IPS-18a (cell line): ENCODE measurements at regions not wholly inside any gene's neighbourhood (a gene's known extent, or its start where the extent isn't known, plus 50 kb on each side); places are given as distances from the start of the nearest gene placed in this dataset.
"Not testable (repeated sequence)": the region's sequence is repeated elsewhere in the genome, so short reads cannot be mapped to it uniquely, and the experiment has no call there.

Experiments
- H3K27ac ChIP-seq: one replicate; pipeline ENCODE4 v1.5.1; 2013; ENCODE audit warnings: low read length
- H3K27me3 ChIP-seq: one replicate; pipeline ENCODE4 v1.6.1; 2013; ENCODE audit warnings: mild to moderate bottlenecking, low read length; ENCODE audit not compliant: control insufficient read depth, insufficient read depth
- H3K36me3 ChIP-seq: one replicate; pipeline ENCODE4 v1.6.1; 2013; ENCODE audit warnings: low read depth, low read length; ENCODE audit not compliant: control insufficient read depth
- H3K4me1 ChIP-seq: one replicate; pipeline ENCODE4 v1.6.1; 2013; ENCODE audit warnings: low read depth, low read length; ENCODE audit not compliant: control insufficient read depth
- H3K4me3 ChIP-seq: one replicate; pipeline ENCODE4 v1.5.1; 2013; ENCODE audit warnings: low read length
- H3K9ac ChIP-seq: one replicate; pipeline ENCODE4 v1.6.1; 2013; ENCODE audit warnings: mild to moderate bottlenecking, low read length, moderate library complexity
- H3K9me3 ChIP-seq: one replicate; pipeline ENCODE4 v1.6.1; 2013; ENCODE audit warnings: low read depth, low read length; ENCODE audit not compliant: control insufficient read depth

- H3K9me3 ChIP-seq = no peaks in the 10 kb centered on the region
- H3K4me1 ChIP-seq = no peaks in the 10 kb centered on the region
- no peaks in the 10 kb centered on the region for H3K36me3 ChIP-seq
- H3K27ac ChIP-seq = no peak overlapping the region
- H3K9ac ChIP-seq = no peak overlapping the region
- no peaks in the 10 kb centered on the region for H3K27me3 ChIP-seq
- H3K4me3 ChIP-seq = no peak overlapping the region
These were observed 1362.8 kb upstream of the SEL1L start for GRCh38 chr14:82896476-82896875.

DNA sequence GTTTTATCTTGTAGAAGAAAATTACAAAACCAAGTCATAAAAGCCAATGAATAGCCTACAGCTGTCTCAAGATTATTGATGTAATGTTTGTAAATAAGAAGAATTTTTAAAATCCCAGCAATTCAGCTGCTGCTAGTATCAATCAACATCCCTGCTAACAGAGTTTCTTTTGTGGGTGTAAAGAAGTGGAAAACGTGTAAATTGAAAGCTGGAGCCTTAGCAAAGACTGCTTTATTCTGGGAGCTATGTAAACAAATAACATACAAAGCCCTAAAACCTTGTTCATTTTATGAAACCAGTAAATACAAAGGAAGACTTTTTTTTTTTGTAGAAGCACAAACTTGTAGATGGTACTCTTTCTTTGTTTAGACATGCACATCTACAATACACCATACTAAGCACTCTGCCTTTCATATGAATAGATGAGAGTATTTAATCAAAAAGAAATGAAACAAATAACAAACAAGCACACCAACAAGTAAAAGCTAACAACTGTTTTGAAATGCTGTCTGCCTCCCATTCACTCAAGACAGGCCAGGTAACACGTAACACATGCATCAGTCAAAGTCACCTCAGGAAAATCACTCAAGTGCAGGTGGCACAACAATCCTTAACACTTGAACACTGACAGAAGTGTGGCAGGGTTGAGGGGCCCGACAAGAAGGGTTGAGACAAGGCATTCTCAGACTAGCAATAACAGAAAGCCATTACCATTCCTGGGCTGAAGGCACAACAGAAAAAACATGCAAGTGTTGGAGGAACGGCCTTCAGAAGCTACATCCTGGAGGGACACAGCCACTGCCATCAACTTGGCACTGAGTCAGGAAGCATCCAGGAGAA, 1364.0 kb upstream of the SEL1L start:
- Histone ChIP-seq H3K27ac (no peak overlapping the region), H3K9ac (no peak overlapping the region), H3K27me3 (no peaks in the 10 kb centered on the region), H3K4me1 (no peaks in the 10 kb centered on the region), H3K9me3 (no peaks in the 10 kb centered on the region), H3K4me3 (no peak overlapping the region), H3K36me3 (no peaks in the 10 kb centered on the region)

DNA sequence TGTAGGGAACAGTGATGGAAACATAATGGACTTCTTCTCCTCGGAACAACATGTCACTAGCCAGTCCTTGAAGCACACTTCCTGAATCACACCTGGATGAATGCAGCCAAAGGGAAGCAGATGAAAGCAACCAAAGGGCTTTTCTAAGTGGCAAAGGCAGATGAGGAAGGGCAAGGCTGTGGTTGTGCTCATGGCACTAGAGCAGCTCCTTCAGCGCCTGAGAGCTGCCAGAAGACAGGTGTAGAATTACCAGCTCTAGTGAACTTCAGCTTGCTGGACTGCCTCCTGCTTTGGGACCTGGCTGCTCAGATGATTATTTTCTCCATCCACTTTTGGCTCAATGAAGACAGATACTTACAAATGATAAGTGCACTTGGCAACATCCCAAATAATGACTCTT, 1372.1 kb upstream of the SEL1L start:
- H3K9me3 ChIP-seq = no peaks in the 10 kb centered on the region

GRCh38 chr14:82911930-82912329, 1378.3 kb upstream of the SEL1L start:
- H3K36me3 ChIP-seq = no peaks in the 10 kb centered on the region
- H3K9ac ChIP-seq = no peak overlapping the region
- no peaks in the 10 kb centered on the region for H3K9me3 ChIP-seq

More for the DNA sequence above, 1372.1 kb upstream of the SEL1L start:
- no peak overlapping the region for H3K27ac ChIP-seq
- no peak overlapping the region for H3K4me3 ChIP-seq
- no peaks in the 10 kb centered on the region for H3K4me1 ChIP-seq
- H3K27me3 ChIP-seq = no peaks in the 10 kb centered on the region
- no peak overlapping the region for H3K9ac ChIP-seq
- no peaks in the 10 kb centered on the region for H3K36me3 ChIP-seq

DNA sequence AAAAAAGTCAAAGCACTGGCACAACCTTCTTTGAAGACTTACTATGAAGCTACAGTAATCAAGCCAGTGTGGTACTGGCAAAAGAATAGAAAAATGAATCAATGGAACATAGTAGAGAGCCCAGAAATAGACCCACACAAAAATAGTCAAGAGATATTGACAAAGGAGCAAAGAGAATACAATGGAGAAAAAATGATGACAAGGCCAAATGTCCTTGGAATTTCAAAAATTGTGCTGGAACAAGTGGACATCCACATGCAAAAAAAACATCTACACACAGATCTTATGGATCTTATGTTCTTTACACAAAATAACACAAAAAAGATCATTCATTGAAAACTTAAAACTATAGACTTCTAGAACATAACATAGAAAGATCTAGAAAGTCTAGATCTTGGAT, 1379.7 kb upstream of the SEL1L start:
- Histone ChIP-seq H3K36me3 (no peaks in the 10 kb centered on the region), H3K9ac (no peak overlapping the region), H3K9me3 (no peaks in the 10 kb centered on the region)

More at GRCh38 chr14:82911930-82912329, 1378.3 kb upstream of the SEL1L start:
- Histone ChIP-seq H3K27me3 (no peaks in the 10 kb centered on the region), H3K27ac (no peak overlapping the region), H3K4me1 (no peaks in the 10 kb centered on the region), H3K4me3 (no peak overlapping the region)

GRCh38 chr14:82915381-82915780, 1381.7 kb upstream of the SEL1L start:
- no peaks in the 10 kb centered on the region for H3K9me3 ChIP-seq
- no peak overlapping the region for H3K4me3 ChIP-seq
- no peak overlapping the region for H3K9ac ChIP-seq
- H3K27ac ChIP-seq = no peak overlapping the region
- H3K4me1 ChIP-seq = no peaks in the 10 kb centered on the region
- no peaks in the 10 kb centered on the region for H3K36me3 ChIP-seq
- no peaks in the 10 kb centered on the region for H3K27me3 ChIP-seq

More for the DNA sequence above, 1379.7 kb upstream of the SEL1L start:
- no peak overlapping the region for H3K27ac ChIP-seq
- no peak overlapping the region for H3K4me3 ChIP-seq
- no peaks in the 10 kb centered on the region for H3K27me3 ChIP-seq
- no peaks in the 10 kb centered on the region for H3K4me1 ChIP-seq

DNA sequence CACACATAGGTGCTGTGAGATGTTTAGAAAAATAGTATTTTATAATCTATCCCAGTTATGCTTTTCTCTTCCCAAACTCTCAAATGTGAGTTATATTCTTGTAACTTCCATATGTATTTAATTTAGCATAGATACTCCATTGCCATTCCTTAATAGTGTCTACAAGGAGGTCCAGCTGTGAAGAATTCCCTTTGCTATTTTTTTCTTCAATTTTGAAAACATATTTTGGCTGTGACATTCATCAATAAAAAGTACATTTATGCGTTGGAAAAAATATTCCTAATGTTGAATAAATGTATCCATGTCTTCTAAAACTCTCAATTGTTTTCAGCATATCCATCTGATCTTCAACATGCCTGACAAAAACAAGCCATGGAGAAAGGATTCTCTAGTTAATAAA, 1402.0 kb upstream of the SEL1L start:
- no peaks in the 10 kb centered on the region for H3K9me3 ChIP-seq
- no peak overlapping the region for H3K4me3 ChIP-seq
- no peak overlapping the region for H3K9ac ChIP-seq
- no peaks in the 10 kb centered on the region for H3K36me3 ChIP-seq
- H3K27me3 ChIP-seq = no peaks in the 10 kb centered on the region
- H3K27ac ChIP-seq = no peak overlapping the region
- H3K4me1 ChIP-seq = no peaks in the 10 kb centered on the region

DNA sequence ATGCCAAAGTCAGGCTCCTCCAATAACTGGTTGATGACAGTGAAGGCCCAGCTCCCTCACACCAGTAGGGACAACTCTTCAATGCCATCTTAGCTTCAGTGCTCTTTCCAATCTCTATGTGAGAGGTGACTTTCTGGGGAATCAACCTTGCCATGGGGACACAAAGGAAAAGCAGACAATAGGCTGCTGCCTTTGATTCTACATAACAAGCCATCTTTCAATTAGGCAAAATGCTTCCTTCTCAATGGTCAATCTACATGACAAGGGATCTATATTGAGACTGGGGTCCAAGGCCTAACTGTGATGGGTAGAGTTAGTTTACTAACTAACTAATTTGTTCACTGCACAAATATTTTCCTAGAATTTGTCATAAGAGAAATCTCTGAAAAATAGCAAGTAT, 1417.5 kb upstream of the SEL1L start:
- Histone ChIP-seq H3K4me3 (no peak overlapping the region), H3K9me3 (no peaks in the 10 kb centered on the region), H3K27me3 (no peaks in the 10 kb centered on the region), H3K36me3 (no peaks in the 10 kb centered on the region), H3K27ac (no peak overlapping the region), H3K4me1 (no peaks in the 10 kb centered on the region), H3K9ac (no peak overlapping the region)

GRCh38 chr14:82963756-82964155, 1430.1 kb upstream of the SEL1L start:
- Histone ChIP-seq H3K27ac (no peak overlapping the region), H3K4me3 (no peak overlapping the region), H3K36me3 (no peaks in the 10 kb centered on the region), H3K9me3 (no peaks in the 10 kb centered on the region), H3K4me1 (no peaks in the 10 kb centered on the region), H3K27me3 (no peaks in the 10 kb centered on the region), H3K9ac (no peak overlapping the region)

- Histone ChIP-seq H3K27ac (no peak overlapping the region), H3K36me3 (no peaks in the 10 kb centered on the region), H3K9ac (no peak overlapping the region), H3K27me3 (no peaks in the 10 kb centered on the region), H3K4me1 (no peaks in the 10 kb centered on the region), H3K4me3 (no peak overlapping the region), H3K9me3 (no peaks in the 10 kb centered on the region)
These were observed 1454.0 kb upstream of the SEL1L start for GRCh38 chr14:82987502-82988124.

DNA sequence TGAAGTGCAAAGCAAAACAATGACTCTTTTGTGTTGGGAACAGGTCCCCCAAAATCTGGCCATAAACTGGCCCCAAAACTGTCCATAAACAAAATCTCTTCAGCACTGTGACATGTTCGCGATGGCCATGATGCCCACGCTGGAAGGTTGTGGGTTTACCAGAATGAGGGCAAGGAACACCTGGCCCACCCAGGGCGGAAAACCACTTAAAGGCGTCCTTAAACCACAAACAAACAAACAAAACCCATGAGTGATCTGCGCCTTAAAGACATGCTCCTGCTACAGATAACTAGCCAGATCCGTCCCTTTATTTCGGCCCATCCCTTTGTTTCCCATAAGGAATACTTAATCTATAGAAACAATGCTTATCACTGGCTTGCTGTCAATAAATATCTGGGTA, 1460.9 kb upstream of the SEL1L start:
- H3K36me3 ChIP-seq, H3K9me3 ChIP-seq, H3K4me3 ChIP-seq, H3K27me3 ChIP-seq, H3K9ac ChIP-seq, H3K4me1 ChIP-seq, H3K27ac ChIP-seq: not testable (repeated sequence)

DNA sequence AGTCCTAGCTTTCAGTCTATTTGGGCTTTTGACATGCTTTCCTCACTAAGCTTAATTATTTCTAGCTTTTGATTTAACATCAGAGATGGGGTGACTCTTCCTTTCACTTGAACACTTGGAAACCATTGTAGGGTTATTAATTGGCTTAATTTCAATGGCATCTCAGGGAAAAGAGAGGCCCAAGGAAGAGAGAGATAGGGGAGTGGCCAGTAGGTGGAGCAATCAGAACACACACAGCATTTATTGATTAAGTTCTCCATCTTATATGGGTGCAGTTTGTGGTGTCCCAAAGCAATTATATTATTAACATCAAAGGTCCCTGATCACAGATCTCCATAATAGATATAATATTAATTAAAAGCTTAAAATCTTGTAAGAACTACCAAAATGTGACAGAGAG, 1466.1 kb upstream of the SEL1L start:
- Histone ChIP-seq H3K27ac (no peak overlapping the region), H3K27me3 (no peaks in the 10 kb centered on the region)

More for the DNA sequence above, 1466.1 kb upstream of the SEL1L start:
- Histone ChIP-seq H3K36me3 (no peaks in the 10 kb centered on the region), H3K4me3 (no peak overlapping the region), H3K9ac (no peak overlapping the region), H3K9me3 (no peaks in the 10 kb centered on the region), H3K4me1 (no peaks in the 10 kb centered on the region)
